Breast epithelium (tissue), 3 donors: ENCODE measurements at regions not wholly inside any gene's neighbourhood (a gene's known extent, or its start where the extent isn't known, plus 50 kb on each side); places are given as distances from the start of the nearest gene placed in this dataset.

Experiments used
- CTCF ChIP-seq, 3 donors: fragments of 450-650 bp; IDR thresholded peaks; one replicate each; pipeline ENCODE4 v1.5.1; 2016 to 2017; ENCODE audit warnings: antibody characterized with exemption in 3 of 3, mild to moderate bottlenecking in 3 of 3, moderate library complexity in 3 of 3
- POLR2AphosphoS5 ChIP-seq, 3 donors: sonication (generic); formaldehyde crosslinking; IDR thresholded peaks; one replicate each; pipeline ENCODE4 v1.6.1; 2017; ENCODE audit warnings: antibody characterized with exemption in 3 of 3

- no peak for TF ChIP-seq CTCF (IDR thresholded peaks at IDR 0.05)
- TF ChIP-seq POLR2AphosphoS5 (IDR thresholded peaks at IDR 0.05) = no peak
Measured at GRCh38 chr2:67479261-67479660, 82.1 kb downstream of the ETAA1 start.
